ENCODE measurements at regions not wholly inside any gene's neighbourhood (a gene's known extent, or its start where the extent isn't known, plus 50 kb on each side); places are given as distances from the start of the nearest gene placed in this dataset.

DNA sequence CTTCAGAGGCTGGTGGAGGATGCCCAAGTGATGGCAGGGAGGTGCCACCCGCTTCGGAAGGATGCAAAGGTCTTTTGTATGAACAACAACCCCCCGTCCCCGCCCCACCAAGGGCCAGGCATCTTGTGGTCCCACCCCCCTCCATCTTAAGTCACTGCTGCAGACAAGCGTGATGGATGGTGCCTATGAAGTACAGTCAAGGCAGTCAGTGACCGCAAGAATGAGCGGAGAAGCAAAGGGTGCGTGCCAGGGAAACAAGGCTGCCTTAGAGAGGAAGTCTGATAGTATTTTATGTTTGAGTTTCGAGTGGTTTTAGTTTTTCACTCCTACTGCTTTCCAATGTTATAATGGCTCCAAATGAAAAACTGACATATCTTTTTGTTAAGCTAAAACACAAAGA, 68.7 kb upstream of the GPM6B start:
- Histone ChIP-seq H3K4me3 (no peak overlapping the region), H3K27me3 (no peaks in the 10 kb centered on the region), H2AFZ (no peak overlapping the region), H3K4me1 (ENCODE audit: insufficient read depth) (no peaks in the 10 kb centered on the region), H3K36me3 (replicated peaks; ENCODE audit: insufficient read depth, low read depth) (no peaks in the 10 kb centered on the region), H3K9me2 (replicated peaks; ENCODE audit: insufficient read depth) (no peaks in the 10 kb centered on the region), H4K20me1 (ENCODE audit: insufficient read depth, poor library complexity, severe bottlenecking) (no peaks in the 10 kb centered on the region), H3K4me2 (no peak overlapping the region), H3K9me3 (ENCODE audit: low read depth) (no peaks in the 10 kb centered on the region), H3K79me2 (no peaks in the 10 kb centered on the region), H3K27ac (no peak overlapping the region)
- TF ChIP-seq EZH2 (IDR thresholded peaks at IDR 0.05; ENCODE audit: borderline replicate concordance) (no peak), EZH2phosphoT487 (IDR thresholded peaks at IDR 0.05; ENCODE audit: low read depth, severe bottlenecking, unreplicated experiment) (no peak)
- TF ChIP-seq, protein P1, sequence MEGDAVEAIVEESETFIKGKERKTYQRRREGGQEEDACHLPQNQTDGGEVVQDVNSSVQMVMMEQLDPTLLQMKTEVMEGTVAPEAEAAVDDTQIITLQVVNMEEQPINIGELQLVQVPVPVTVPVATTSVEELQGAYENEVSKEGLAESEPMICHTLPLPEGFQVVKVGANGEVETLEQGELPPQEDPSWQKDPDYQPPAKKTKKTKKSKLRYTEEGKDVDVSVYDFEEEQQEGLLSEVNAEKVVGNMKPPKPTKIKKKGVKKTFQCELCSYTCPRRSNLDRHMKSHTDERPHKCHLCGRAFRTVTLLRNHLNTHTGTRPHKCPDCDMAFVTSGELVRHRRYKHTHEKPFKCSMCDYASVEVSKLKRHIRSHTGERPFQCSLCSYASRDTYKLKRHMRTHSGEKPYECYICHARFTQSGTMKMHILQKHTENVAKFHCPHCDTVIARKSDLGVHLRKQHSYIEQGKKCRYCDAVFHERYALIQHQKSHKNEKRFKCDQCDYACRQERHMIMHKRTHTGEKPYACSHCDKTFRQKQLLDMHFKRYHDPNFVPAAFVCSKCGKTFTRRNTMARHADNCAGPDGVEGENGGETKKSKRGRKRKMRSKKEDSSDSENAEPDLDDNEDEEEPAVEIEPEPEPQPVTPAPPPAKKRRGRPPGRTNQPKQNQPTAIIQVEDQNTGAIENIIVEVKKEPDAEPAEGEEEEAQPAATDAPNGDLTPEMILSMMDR (IDR thresholded peaks at IDR 0.05; ENCODE audit: poor library complexity), result no peak
- 78% methylated on average over 7 of the region's 9 CpGs for WGBS (ENCODE audit: low lambda C conversion rate, missing lambda C conversion rate)
- DNase-seq (ENCODE audit: low spot score), result no peak

DNA sequence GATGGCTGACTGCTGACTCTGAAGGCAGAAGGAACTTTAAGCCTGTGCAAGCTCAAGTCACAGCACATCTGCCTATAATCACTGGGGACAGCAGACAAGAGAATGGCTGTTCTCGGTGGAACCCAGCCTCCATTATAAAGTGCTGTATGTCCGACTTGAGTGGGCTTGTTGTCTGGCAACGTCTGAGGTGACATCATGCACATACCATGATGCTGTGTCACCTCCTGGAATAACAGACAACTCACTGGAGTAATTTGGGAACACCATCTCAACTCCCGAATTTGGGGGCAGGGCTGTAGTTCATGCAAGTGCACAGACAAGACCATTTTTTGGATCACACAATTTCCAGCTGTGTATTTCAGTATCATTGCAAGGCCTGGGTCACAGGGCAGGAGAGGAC, 59.8 kb upstream of the GPM6B start:
- no peak for TF ChIP-seq EZH2phosphoT487 (IDR thresholded peaks at IDR 0.05; ENCODE audit: low read depth, severe bottlenecking, unreplicated experiment)
- TF ChIP-seq EZH2 (IDR thresholded peaks at IDR 0.05; ENCODE audit: borderline replicate concordance), result no peak
- TF ChIP-seq, protein P1 (IDR thresholded peaks at IDR 0.05; ENCODE audit: poor library complexity), result no peak
- Histone ChIP-seq H3K27ac (no peak overlapping the region), H3K9me2 (replicated peaks; ENCODE audit: insufficient read depth) (no peaks in the 10 kb centered on the region), H3K36me3 (replicated peaks; ENCODE audit: insufficient read depth, low read depth) (no peaks in the 10 kb centered on the region), H4K20me1 (ENCODE audit: insufficient read depth, poor library complexity, severe bottlenecking) (no peaks in the 10 kb centered on the region), H2AFZ (no peak overlapping the region), H3K27me3 (no peaks in the 10 kb centered on the region), H3K9me3 (ENCODE audit: low read depth) (no peaks in the 10 kb centered on the region), H3K4me1 (ENCODE audit: insufficient read depth) (no peaks in the 10 kb centered on the region), H3K79me2 (no peaks in the 10 kb centered on the region), H3K4me3 (no peak overlapping the region), H3K4me2 (no peak overlapping the region)
- DNase-seq (ENCODE audit: low spot score), result no peak
- 57% methylated on average over 4 of the region's 4 CpGs for whole genome bisulfite sequencing (ENCODE audit: low lambda C conversion rate, missing lambda C conversion rate)

DNA sequence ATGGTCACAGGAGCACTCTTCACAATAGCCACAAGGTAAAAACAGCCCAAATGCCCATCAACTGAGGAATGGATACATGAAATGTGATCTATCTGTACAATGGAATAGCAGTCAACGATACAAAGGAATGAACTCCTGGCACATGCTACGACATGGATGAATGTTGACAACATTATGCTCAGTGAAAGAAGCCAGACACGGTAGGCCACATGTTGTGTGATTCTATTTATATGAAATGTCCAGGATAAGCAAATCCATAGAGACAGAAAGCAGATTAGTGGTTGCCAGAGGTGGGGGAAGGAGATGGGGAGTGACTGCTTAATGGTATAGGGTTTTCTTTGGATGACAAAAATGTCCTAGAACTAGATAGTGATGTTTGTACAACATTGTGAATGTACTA, 58.7 kb upstream of the GPM6B start:
- no peak overlapping the region for H3K4me3 ChIP-seq
- no peaks in the 10 kb centered on the region for H3K4me1 ChIP-seq (ENCODE audit: insufficient read depth)
- no peaks in the 10 kb centered on the region for H3K36me3 ChIP-seq (replicated peaks; ENCODE audit: insufficient read depth, low read depth)
- no peak overlapping the region for H3K4me2 ChIP-seq
- TF ChIP-seq, protein P1 (IDR thresholded peaks at IDR 0.05; ENCODE audit: poor library complexity), result no peak
- TF ChIP-seq EZH2phosphoT487 (IDR thresholded peaks at IDR 0.05; ENCODE audit: low read depth, severe bottlenecking, unreplicated experiment) (no peak), EZH2 (IDR thresholded peaks at IDR 0.05; ENCODE audit: borderline replicate concordance) (no peak)
- no peak overlapping the region for H3K27ac ChIP-seq
- WGBS (ENCODE audit: low lambda C conversion rate, missing lambda C conversion rate), result 48% methylated on average over 3 of the region's 3 CpGs
- H3K27me3 ChIP-seq, result no peaks in the 10 kb centered on the region
- no peak for DNase-seq (ENCODE audit: low spot score)
- no peaks in the 10 kb centered on the region for H4K20me1 ChIP-seq (ENCODE audit: insufficient read depth, poor library complexity, severe bottlenecking)
- H2AFZ ChIP-seq, result no peak overlapping the region
- H3K9me2 ChIP-seq (replicated peaks; ENCODE audit: insufficient read depth), result no peaks in the 10 kb centered on the region
- no peaks in the 10 kb centered on the region for H3K9me3 ChIP-seq (ENCODE audit: low read depth)
- no peaks in the 10 kb centered on the region for H3K79me2 ChIP-seq

DNA sequence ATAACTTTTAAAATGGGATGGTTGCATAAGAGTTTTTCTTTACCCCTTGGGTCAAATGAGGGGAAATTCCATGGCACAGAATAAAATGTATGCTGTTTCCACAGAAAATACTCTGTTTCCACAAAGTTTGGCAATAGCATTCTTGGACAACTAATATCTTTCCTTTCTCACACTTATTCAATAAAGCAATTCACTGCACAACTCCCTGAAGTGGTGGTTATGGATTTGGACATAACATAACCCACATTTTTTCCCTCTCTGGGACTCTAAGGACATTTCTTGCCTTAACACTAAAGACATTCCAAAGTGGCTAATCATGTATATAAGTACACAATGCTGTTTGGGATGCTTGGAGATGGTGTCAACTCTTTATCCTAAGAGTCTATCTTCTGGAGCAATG, 51.7 kb upstream of the GPM6B start:
- no peaks in the 10 kb centered on the region for H3K9me3 ChIP-seq (ENCODE audit: low read depth)
- H2AFZ ChIP-seq, result no peak overlapping the region
- no peak overlapping the region for H3K4me2 ChIP-seq
- no peaks in the 10 kb centered on the region for H3K36me3 ChIP-seq (replicated peaks; ENCODE audit: insufficient read depth, low read depth)
- no peaks in the 10 kb centered on the region for H3K4me1 ChIP-seq (ENCODE audit: insufficient read depth)
- H3K27ac ChIP-seq, result no peak overlapping the region
- H3K27me3 ChIP-seq, result no peaks in the 10 kb centered on the region
- DNase-seq (ENCODE audit: low spot score), result no peak
- TF ChIP-seq, protein P1 (IDR thresholded peaks at IDR 0.05; ENCODE audit: poor library complexity), result no peak
- TF ChIP-seq EZH2phosphoT487 (IDR thresholded peaks at IDR 0.05; ENCODE audit: low read depth, severe bottlenecking, unreplicated experiment), result no peak
- TF ChIP-seq EZH2 (IDR thresholded peaks at IDR 0.05; ENCODE audit: borderline replicate concordance), result no peak
- H3K79me2 ChIP-seq, result no peaks in the 10 kb centered on the region
- H3K4me3 ChIP-seq, result no peak overlapping the region
- H3K9me2 ChIP-seq (replicated peaks; ENCODE audit: insufficient read depth), result no peaks in the 10 kb centered on the region
- H4K20me1 ChIP-seq (ENCODE audit: insufficient read depth, poor library complexity, severe bottlenecking), result no peaks in the 10 kb centered on the region

All from hepatocyte (in vitro differentiated cells).